ENCODE measurements at regions not wholly inside any gene's neighbourhood (a gene's known extent, or its start where the extent isn't known, plus 50 kb on each side); places are given as distances from the start of the nearest gene placed in this dataset.

DNA sequence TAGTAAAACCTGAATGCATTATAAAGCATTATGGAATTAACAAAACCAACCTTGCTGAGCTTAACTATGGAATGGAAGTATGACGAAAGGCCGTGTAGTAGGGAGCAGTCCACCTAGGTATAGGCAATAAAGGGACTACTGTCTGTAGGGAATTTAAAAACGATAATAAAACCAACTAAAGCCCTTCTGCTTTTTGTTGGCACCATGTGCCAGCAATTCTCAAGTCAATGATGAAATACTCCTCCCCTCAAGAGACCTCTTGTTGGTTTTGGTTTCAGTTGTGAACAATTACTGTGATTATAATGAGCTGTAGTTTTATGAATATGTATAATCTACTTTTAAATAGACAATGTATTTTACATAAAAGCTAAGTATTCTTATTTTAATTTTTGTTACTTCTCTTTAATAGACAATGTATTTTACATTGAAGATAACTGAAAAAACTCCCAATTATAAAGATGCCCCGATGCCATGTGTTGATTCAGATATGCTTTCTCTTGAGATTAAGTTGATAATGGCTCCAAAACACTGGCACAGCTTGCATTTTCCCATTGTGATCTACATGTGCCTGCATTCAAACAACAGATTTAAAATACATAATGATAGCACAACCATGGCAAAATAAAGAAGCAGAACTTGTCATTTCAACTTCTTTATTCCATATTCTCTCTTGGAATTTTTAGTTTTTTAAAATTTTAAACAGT lies 55.5 kb upstream of the ZDBF2 start:
- H3K4me3 ChIP-seq: no peak overlapping the region
- H3K27me3 ChIP-seq (ENCODE audit: insufficient read depth in 3 of 3, low read length in 2 of 3): no peaks in the 10 kb centered on the region
- WGBS, 3 donors: 69 to 75% (median 72%) methylated on average over 4 of the region's 4 CpGs
- ATAC-seq: no peak
- H3K9me3 ChIP-seq: no peaks in the 10 kb centered on the region
- TF ChIP-seq, protein P1, sequence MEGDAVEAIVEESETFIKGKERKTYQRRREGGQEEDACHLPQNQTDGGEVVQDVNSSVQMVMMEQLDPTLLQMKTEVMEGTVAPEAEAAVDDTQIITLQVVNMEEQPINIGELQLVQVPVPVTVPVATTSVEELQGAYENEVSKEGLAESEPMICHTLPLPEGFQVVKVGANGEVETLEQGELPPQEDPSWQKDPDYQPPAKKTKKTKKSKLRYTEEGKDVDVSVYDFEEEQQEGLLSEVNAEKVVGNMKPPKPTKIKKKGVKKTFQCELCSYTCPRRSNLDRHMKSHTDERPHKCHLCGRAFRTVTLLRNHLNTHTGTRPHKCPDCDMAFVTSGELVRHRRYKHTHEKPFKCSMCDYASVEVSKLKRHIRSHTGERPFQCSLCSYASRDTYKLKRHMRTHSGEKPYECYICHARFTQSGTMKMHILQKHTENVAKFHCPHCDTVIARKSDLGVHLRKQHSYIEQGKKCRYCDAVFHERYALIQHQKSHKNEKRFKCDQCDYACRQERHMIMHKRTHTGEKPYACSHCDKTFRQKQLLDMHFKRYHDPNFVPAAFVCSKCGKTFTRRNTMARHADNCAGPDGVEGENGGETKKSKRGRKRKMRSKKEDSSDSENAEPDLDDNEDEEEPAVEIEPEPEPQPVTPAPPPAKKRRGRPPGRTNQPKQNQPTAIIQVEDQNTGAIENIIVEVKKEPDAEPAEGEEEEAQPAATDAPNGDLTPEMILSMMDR (IDR thresholded peaks at IDR 0.05): no peak
- H3K27ac ChIP-seq: no peak overlapping the region
- no peaks in the 10 kb centered on the region for H3K4me1 ChIP-seq
- H3K36me3 ChIP-seq (ENCODE audit: insufficient read depth in 1 of 2, low read depth in 1 of 2): no peaks in the 10 kb centered on the region
- DNase-seq: no peak
- intact Hi-C loops (cut with DNase I): no loop called here

DNA sequence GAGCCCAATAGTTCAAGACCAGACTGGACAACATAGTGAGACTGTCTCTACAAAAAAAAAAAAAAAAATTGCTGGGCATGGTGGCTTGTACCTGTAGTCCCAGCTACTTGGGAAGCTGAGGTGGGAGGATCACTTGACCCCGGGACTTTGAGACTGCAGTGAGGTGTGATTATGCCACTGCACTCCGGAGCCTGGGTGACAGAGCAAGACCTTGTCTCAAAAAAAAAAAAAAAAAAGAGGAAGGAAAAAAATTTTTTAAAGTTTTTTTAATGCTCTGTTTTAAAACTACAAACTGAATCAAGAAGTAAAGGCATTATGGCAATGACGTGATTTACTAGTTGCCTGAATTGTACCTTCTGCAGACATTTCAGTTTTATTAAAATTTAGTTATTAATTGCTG lies 54.5 kb upstream of the ZDBF2 start:
- intact Hi-C loops (cut with DNase I): no loop called here
- H3K27me3 ChIP-seq (ENCODE audit: insufficient read depth in 3 of 3, low read length in 2 of 3): no peaks in the 10 kb centered on the region
- DNase-seq: no peak
- H3K4me1 ChIP-seq: no peaks in the 10 kb centered on the region
- WGBS, 3 donors: 53 to 85% (median 57%) methylated on average over 3 of the region's 3 CpGs
- H3K4me3 ChIP-seq: no peak overlapping the region
- no peaks in the 10 kb centered on the region for H3K9me3 ChIP-seq
- H3K27ac ChIP-seq: no peak overlapping the region
- no peaks in the 10 kb centered on the region for H3K36me3 ChIP-seq (ENCODE audit: insufficient read depth in 1 of 2, low read depth in 1 of 2)
- ATAC-seq: no peak
- TF ChIP-seq, protein P1 (IDR thresholded peaks at IDR 0.05): no peak

DNA sequence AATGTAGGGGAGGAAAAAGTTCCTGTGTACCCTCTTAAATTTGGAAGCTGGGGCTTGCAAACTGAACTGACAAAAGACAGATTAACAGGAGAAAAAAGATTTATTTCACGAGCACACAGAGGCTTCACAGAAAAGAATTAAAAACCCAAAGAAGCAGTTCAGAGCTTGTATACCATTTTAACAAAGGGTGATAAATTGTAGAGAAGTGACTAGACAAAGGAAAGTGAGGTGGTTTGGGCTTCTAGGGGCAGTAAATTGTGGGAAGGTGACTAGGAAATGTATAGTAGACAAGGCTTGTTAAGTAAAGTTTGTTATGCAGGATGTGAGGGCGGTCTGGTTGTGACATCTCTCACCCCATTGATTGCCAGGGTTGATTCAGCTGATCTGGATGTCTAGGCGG lies 53.5 kb upstream of the ZDBF2 start:
- 73 to 80% (median 79%) methylated on average over 3 of the region's 3 CpGs for WGBS, 3 donors
- H3K4me1 ChIP-seq: no peaks in the 10 kb centered on the region
- ATAC-seq: no peak
- H3K4me3 ChIP-seq: no peak overlapping the region
- TF ChIP-seq, protein P1 (IDR thresholded peaks at IDR 0.05): no peak
- H3K36me3 ChIP-seq (ENCODE audit: insufficient read depth in 1 of 2, low read depth in 1 of 2): no peaks in the 10 kb centered on the region
- H3K9me3 ChIP-seq: no peaks in the 10 kb centered on the region
- DNase-seq: no peak
- no peak overlapping the region for H3K27ac ChIP-seq
- no peaks in the 10 kb centered on the region for H3K27me3 ChIP-seq (ENCODE audit: insufficient read depth in 3 of 3, low read length in 2 of 3)
- intact Hi-C loops (cut with DNase I): no loop called here

Measured in psoas muscle (tissue), 7 donors.